Transverse colon (tissue), 4 donors: ENCODE measurements at regions not wholly inside any gene's neighbourhood (a gene's known extent, or its start where the extent isn't known, plus 50 kb on each side); places are given as distances from the start of the nearest gene placed in this dataset.

ENCODE experiments used
- POLR2A ChIP-seq: fragments of 450-650 bp; IDR thresholded peaks from one replicate; pipeline ENCODE4 v1.6.1; 2016; ENCODE audit warnings: antibody characterized with exemption, mild to moderate bottlenecking, moderate library complexity
- POLR2AphosphoS5 ChIP-seq, 3 donors: sonication (generic); formaldehyde crosslinking; IDR thresholded peaks; one replicate each; pipeline ENCODE4 v1.6.1; 2016; ENCODE audit warnings: antibody characterized with exemption in 3 of 3
- TF ChIP-seq, protein P1 (sequence below), 5 experiments: fragments of 200-600 bp in 3 of 5; fragments of 450-650 bp in 2 of 5; sonication (generic) in 3 of 5; IDR thresholded peaks; 1 replicate in 2 of 5; 2 replicates in 3 of 5; pipeline ENCODE4 v1.5.1; 2016 to 2017; ENCODE audit warnings: antibody characterized with exemption in 5 of 5, inconsistent platforms in 3 of 5, mild to moderate bottlenecking in 2 of 5, moderate library complexity in 1 of 5

DNA sequence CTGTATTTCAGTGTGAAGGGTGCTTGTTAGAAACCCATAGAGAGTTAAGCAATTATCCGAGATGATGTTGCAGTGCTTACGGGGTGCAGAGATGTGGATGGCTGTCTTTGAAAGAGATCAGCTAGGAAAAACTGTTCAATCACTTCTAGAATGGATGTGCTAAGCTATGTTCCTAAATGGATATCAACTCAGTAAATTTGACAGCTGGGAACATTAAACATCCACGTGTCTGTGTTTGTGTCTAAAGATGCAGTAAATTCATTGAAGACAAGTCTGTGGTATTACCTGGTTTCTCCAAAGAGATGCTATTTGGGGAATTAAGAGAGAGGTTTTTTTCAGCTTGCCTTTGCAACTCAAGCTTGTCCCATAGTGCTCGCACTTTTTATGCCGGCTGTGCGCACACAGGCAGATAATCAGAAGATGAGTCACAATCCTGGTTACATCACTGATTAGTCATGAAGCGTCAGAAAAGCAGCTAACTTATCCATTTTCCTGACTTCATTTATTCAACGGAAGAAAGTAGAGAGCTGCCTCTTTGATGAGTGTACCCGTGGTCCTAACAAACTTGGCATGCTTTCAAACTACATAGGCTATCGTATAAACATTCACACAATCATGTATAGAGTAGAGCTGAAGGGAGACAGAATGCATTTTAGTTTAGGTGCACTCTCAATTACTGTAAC lies 691.7 kb upstream of the SLC35B3 start:
- TF ChIP-seq, protein P1, sequence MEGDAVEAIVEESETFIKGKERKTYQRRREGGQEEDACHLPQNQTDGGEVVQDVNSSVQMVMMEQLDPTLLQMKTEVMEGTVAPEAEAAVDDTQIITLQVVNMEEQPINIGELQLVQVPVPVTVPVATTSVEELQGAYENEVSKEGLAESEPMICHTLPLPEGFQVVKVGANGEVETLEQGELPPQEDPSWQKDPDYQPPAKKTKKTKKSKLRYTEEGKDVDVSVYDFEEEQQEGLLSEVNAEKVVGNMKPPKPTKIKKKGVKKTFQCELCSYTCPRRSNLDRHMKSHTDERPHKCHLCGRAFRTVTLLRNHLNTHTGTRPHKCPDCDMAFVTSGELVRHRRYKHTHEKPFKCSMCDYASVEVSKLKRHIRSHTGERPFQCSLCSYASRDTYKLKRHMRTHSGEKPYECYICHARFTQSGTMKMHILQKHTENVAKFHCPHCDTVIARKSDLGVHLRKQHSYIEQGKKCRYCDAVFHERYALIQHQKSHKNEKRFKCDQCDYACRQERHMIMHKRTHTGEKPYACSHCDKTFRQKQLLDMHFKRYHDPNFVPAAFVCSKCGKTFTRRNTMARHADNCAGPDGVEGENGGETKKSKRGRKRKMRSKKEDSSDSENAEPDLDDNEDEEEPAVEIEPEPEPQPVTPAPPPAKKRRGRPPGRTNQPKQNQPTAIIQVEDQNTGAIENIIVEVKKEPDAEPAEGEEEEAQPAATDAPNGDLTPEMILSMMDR (IDR thresholded peaks at IDR 0.05), result no peak
- TF ChIP-seq POLR2A, result no peak
- no peak for TF ChIP-seq POLR2AphosphoS5 (IDR thresholded peaks at IDR 0.05)
